ENCODE measurements at regions not wholly inside any gene's neighbourhood (a gene's known extent, or its start where the extent isn't known, plus 50 kb on each side); places are given as distances from the start of the nearest gene placed in this dataset.

DNA sequence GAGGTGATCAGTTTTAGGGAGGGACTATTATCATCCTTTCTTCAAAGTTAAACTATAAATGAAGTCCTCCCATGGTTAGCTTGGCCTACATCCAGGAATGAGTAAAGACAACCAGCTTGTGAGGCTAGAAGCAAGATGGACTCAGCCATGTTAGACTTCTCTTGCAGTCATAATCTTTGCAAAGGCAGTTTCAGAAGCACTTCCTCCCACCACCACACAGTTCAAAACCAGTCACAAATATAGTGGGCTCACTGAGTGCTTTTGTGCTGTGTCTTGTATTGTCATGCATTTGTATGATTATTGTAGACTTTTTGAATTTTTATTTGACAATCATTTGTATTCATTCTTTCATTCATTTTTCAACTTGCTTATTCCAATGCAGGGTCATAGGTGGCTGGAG, 204.5 kb downstream of the ZNF674 start:
- H3K4me3 ChIP-seq (ENCODE audit: control insufficient read depth, low read depth, low read length) = no peak overlapping the region
- no peak for DNase-seq (ENCODE audit: low read depth)
- TF ChIP-seq, protein P1, sequence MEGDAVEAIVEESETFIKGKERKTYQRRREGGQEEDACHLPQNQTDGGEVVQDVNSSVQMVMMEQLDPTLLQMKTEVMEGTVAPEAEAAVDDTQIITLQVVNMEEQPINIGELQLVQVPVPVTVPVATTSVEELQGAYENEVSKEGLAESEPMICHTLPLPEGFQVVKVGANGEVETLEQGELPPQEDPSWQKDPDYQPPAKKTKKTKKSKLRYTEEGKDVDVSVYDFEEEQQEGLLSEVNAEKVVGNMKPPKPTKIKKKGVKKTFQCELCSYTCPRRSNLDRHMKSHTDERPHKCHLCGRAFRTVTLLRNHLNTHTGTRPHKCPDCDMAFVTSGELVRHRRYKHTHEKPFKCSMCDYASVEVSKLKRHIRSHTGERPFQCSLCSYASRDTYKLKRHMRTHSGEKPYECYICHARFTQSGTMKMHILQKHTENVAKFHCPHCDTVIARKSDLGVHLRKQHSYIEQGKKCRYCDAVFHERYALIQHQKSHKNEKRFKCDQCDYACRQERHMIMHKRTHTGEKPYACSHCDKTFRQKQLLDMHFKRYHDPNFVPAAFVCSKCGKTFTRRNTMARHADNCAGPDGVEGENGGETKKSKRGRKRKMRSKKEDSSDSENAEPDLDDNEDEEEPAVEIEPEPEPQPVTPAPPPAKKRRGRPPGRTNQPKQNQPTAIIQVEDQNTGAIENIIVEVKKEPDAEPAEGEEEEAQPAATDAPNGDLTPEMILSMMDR (IDR thresholded peaks at IDR 0.05; ENCODE audit: control insufficient read depth, insufficient read depth, low read depth, low read length, missing control alignments) = no peak

DNA sequence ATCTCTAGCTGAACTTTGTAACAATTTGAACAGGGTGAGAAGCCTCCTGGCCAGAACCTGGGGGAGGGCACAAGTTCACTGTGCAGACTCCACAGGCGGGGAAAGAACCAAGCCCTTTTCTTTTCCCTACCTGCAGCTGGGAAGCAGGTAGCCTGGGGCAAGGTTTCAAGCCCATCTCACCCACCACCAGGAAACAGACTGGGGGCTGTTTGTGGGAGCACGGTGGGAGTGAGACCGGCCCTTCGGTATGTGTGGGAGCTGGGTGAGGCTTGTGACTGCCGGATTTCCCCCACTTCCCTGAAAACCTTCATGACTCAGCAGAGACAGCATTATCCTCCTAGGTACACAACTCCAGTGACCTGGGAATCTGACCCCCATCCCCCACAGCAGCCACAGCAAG, 211.7 kb downstream of the ZNF674 start:
- TF ChIP-seq, protein P1 (IDR thresholded peaks at IDR 0.05; ENCODE audit: control insufficient read depth, insufficient read depth, low read depth, low read length, missing control alignments) = no peak
- no peak for DNase-seq (ENCODE audit: low read depth)
- no peak overlapping the region for H3K4me3 ChIP-seq (ENCODE audit: control insufficient read depth, low read depth, low read length)

DNA sequence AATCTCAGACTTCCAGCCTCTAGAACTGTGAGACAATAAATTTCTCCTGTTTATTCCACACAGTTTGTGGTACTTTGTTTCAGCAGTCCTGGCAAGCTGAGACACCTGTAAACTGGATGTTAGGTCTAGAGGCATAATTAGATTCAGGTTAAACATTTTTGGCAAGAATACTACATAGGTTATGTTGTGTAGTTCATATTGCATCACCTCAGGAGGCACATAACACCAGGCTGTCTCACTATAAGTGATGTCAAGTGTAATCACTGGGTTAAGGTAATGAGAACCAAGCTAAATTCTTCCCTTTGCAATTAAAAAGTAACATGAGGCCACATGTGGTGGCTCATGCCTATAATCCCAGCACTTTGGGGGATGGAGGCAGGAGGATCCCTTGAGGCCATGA, 214.2 kb downstream of the ZNF674 start:
- DNase-seq (ENCODE audit: low read depth) = no peak
- TF ChIP-seq, protein P1 (IDR thresholded peaks at IDR 0.05; ENCODE audit: control insufficient read depth, insufficient read depth, low read depth, low read length, missing control alignments) = no peak
- H3K4me3 ChIP-seq (ENCODE audit: control insufficient read depth, low read depth, low read length) = no peak overlapping the region

DNA sequence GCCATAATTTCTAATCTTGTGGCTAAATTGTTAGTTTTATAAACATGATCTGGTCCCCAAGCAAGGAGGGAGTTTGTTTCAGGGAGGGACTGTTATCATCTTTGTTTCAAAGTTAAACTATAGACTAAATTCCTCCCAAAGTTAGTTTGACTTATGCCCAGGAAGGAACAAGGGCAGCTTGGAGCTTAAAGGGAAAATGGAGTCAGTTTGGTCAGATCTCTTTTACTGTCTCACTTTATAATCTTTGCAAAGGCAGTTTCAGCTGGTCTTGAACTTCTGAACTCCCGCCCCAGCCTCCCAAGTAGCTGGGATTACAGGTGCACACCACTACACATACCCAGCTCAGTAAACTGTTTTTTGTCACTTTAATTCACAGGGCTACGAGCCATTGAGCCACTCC, 214.7 kb downstream of the ZNF674 start:
- TF ChIP-seq, protein P1 (IDR thresholded peaks at IDR 0.05; ENCODE audit: control insufficient read depth, insufficient read depth, low read depth, low read length, missing control alignments) = no peak
- DNase-seq (ENCODE audit: low read depth) = no peak
- no peak overlapping the region for H3K4me3 ChIP-seq (ENCODE audit: control insufficient read depth, low read depth, low read length)

DNA sequence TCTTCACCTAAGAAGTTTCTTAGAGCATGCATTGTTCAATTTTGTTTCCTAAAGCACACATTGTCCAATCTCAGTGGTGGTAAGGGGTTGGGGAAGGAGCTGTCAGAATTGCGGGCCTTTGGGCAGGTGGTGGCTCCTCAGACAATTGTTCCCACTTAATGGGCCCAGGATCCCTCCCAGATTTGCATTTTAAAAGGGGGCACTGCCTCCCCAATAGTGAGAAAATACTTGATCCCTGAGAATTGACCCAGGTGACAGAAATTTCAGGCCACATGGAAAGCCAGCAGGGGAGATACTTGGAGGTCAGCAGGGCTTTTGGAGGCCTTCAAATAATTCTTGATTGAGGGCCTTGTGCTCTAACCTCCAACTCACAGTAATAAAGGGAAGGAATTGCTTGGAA, 217.1 kb downstream of the ZNF674 start:
- TF ChIP-seq, protein P1 (IDR thresholded peaks at IDR 0.05; ENCODE audit: control insufficient read depth, insufficient read depth, low read depth, low read length, missing control alignments) = no peak
- DNase-seq (ENCODE audit: low read depth) = no peak
- no peak overlapping the region for H3K4me3 ChIP-seq (ENCODE audit: control insufficient read depth, low read depth, low read length)

DNA sequence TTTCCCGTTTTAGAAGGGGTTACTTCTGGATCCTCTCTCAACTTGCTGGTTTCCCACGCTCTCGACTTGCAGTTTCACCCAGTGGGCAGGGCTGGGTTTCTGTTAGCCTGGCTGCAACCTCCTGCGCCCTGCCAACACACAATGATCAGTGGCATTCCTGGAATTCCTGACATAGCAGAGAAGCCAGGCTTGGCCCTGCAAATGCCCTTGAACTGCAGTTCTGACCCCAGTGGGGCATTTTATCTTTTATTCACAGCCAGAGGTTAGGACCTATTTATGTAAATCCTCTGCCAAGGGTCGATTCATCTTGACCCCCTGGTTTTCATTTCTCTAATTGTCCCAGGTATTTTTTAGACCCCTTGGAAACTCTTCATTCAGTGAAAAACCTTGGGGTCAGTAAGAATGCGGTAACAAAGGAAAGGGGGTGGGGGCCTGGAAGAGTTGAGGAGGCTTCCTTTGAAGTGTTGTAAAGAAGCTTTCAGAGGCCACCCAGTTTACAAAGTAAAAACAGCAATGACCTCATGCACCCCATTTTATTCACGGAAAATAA, 217.6 kb downstream of the ZNF674 start:
- no peak for DNase-seq (ENCODE audit: low read depth)
- TF ChIP-seq, protein P1 (IDR thresholded peaks at IDR 0.05; ENCODE audit: control insufficient read depth, insufficient read depth, low read depth, low read length, missing control alignments) = no peak
- no peak overlapping the region for H3K4me3 ChIP-seq (ENCODE audit: control insufficient read depth, low read depth, low read length)

GRCh38 chrX:46326161-46326560, 219.1 kb downstream of the ZNF674 start:
- H3K4me3 ChIP-seq (ENCODE audit: control insufficient read depth, low read depth, low read length) = no peak overlapping the region
- TF ChIP-seq, protein P1 (IDR thresholded peaks at IDR 0.05; ENCODE audit: control insufficient read depth, insufficient read depth, low read depth, low read length, missing control alignments) = no peak
- no peak for DNase-seq (ENCODE audit: low read depth)

Data from AG09309 (cell line).